ENCODE measurements at regions not wholly inside any gene's neighbourhood (a gene's known extent, or its start where the extent isn't known, plus 50 kb on each side); places are given as distances from the start of the nearest gene placed in this dataset.

DNA sequence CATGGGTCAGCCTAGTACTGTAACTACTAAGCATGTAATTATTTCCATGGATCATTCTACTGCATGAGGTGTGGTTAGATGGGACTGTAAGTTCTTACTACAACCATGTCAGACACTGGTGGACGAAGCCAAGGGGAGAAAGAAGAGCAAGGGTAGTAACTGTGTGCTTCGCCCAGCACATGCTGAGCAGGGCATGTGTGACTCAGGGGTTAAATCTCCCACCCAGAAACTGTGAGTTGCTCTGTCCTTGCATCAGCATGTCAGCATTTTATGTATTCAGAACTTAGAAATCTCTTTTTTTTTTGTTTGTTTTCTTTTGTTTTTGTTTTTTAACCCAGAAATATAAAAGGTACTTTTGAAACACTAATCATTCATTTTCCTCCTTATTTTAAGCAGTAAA, 436.6 kb upstream of the KLF12 start:
- CTCF ChIA-PET: no interaction called here
- intact Hi-C loops (cut with micrococcal nuclease): no loop called here
- no peak for DNase-seq (ENCODE audit: unreplicated experiment)
- TF ChIP-seq CTCF (IDR thresholded peaks at IDR 0.05; ENCODE audit: unreplicated experiment): no peak
- no peaks in the 10 kb centered on the region for H3K27me3 Mint-ChIP-seq (ENCODE audit: insufficient read depth, unreplicated experiment)
- POLR2A ChIA-PET: no interaction called here
- no peak overlapping the region for H3K4me3 Mint-ChIP-seq (ENCODE audit: unreplicated experiment)
- H3K9me3 Mint-ChIP-seq (ENCODE audit: unreplicated experiment): no peaks in the 10 kb centered on the region
- no TSS peak for BruUV-seq (replicated peaks)
- peaks cover 17% of the 10 kb centered on the region for H3K4me1 Mint-ChIP-seq (ENCODE audit: insufficient read depth, unreplicated experiment)
- no peak overlapping the region for H3K27ac Mint-ChIP-seq (ENCODE audit: low read depth, unreplicated experiment)
- no peaks in the 10 kb centered on the region for H3K36me3 Mint-ChIP-seq (ENCODE audit: insufficient read depth, unreplicated experiment)

DNA sequence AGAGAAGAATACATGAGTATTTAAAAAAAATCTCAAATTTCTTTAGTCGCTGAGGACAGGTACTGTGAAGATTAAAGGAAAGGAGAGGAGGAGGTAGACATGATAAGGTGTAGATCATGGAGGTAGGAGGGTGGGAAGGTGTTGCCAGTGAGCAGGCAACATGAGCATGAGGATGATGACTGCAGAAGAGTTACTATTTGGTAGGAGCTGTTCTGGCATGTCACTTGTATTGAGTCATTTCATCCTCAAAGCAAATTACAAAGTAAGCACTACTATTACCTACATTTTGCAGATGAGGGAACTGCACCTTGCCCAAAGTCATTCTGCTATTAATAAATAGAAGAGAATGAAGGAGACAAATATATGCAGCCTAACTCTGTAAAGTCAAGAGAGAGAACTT, 435.8 kb upstream of the KLF12 start:
- intact Hi-C loops (cut with micrococcal nuclease): no loop called here

GRCh38 chr13:74569251-74569650, 435.0 kb upstream of the KLF12 start:
- H3K9me3 Mint-ChIP-seq (ENCODE audit: unreplicated experiment): no peaks in the 10 kb centered on the region

More for the DNA sequence above, 435.8 kb upstream of the KLF12 start:
- H3K4me1 Mint-ChIP-seq (ENCODE audit: insufficient read depth, unreplicated experiment): peaks cover 17% of the 10 kb centered on the region
- DNase-seq (ENCODE audit: unreplicated experiment): no peak
- H3K27me3 Mint-ChIP-seq (ENCODE audit: insufficient read depth, unreplicated experiment): no peaks in the 10 kb centered on the region
- no peaks in the 10 kb centered on the region for H3K36me3 Mint-ChIP-seq (ENCODE audit: insufficient read depth, unreplicated experiment)
- ChIA-PET CTCF (interaction anchor here (0.7 kb wide), 1 partner anchor 147 kb away, joined by 3 read pairs; no protein-coding TSS in a partner anchor), POLR2A (interaction anchor here (0.6 kb wide), 1 partner anchor 33 kb away, joined by 3 read pairs; no protein-coding TSS in a partner anchor)
- no peak overlapping the region for H3K4me3 Mint-ChIP-seq (ENCODE audit: unreplicated experiment)
- BruUV-seq (replicated peaks): no TSS peak
- H3K27ac Mint-ChIP-seq (ENCODE audit: low read depth, unreplicated experiment): no peak overlapping the region
- H3K9me3 Mint-ChIP-seq (ENCODE audit: unreplicated experiment): no peaks in the 10 kb centered on the region
- no peak for TF ChIP-seq CTCF (IDR thresholded peaks at IDR 0.05; ENCODE audit: unreplicated experiment)

GRCh38 chr13:74567485-74567884, 433.3 kb upstream of the KLF12 start:
- no peak for DNase-seq (ENCODE audit: unreplicated experiment)
- no TSS peak for BruUV-seq (replicated peaks)
- Mint-ChIP-seq H3K27ac (ENCODE audit: low read depth, unreplicated experiment) (no peak overlapping the region), H3K9me3 (ENCODE audit: unreplicated experiment) (no peaks in the 10 kb centered on the region), H3K4me3 (ENCODE audit: unreplicated experiment) (no peak overlapping the region), H3K27me3 (ENCODE audit: insufficient read depth, unreplicated experiment) (no peaks in the 10 kb centered on the region), H3K4me1 (ENCODE audit: insufficient read depth, unreplicated experiment) (peaks cover 17% of the 10 kb centered on the region), H3K36me3 (ENCODE audit: insufficient read depth, unreplicated experiment) (no peaks in the 10 kb centered on the region)
- intact Hi-C loops (cut with micrococcal nuclease): no loop called here
- ChIA-PET POLR2A (interaction anchor here (1.0 kb wide), 1 partner anchor 25 kb away, joined by 3 read pairs; no protein-coding TSS in a partner anchor), CTCF (no interaction called here)
- TF ChIP-seq CTCF (IDR thresholded peaks at IDR 0.05; ENCODE audit: unreplicated experiment): no peak

More at GRCh38 chr13:74569251-74569650, 435.0 kb upstream of the KLF12 start:
- Mint-ChIP-seq H3K27ac (ENCODE audit: low read depth, unreplicated experiment) (no peak overlapping the region), H3K36me3 (ENCODE audit: insufficient read depth, unreplicated experiment) (no peaks in the 10 kb centered on the region), H3K27me3 (ENCODE audit: insufficient read depth, unreplicated experiment) (no peaks in the 10 kb centered on the region), H3K4me3 (ENCODE audit: unreplicated experiment) (no peak overlapping the region), H3K4me1 (ENCODE audit: insufficient read depth, unreplicated experiment) (peaks cover 17% of the 10 kb centered on the region)
- intact Hi-C loops (cut with micrococcal nuclease): no loop called here
- ChIA-PET CTCF (interaction anchor here (0.7 kb wide), 1 partner anchor 146 kb away, joined by 3 read pairs; no protein-coding TSS in a partner anchor), POLR2A (interaction anchor here (0.6 kb wide), 1 partner anchor 548 kb away, joined by 3 read pairs; no protein-coding TSS in a partner anchor)
- no peak for DNase-seq (ENCODE audit: unreplicated experiment)
- TF ChIP-seq CTCF (IDR thresholded peaks at IDR 0.05; ENCODE audit: unreplicated experiment): no peak
- no TSS peak for BruUV-seq (replicated peaks)
